Uterus (tissue), 3 donors: ENCODE measurements at regions not wholly inside any gene's neighbourhood (a gene's known extent, or its start where the extent isn't known, plus 50 kb on each side); places are given as distances from the start of the nearest gene placed in this dataset.

Experiments
- DNase-seq, 2 donors: peaks; one replicate each; pipeline ENCODE4 v3.0.0-alpha.2; 2019 to 2020
- H3K27ac ChIP-seq, 2 donors: fragments of 200-600 bp; sonication (generic); 1 replicate in 1 of 2; 2 replicates in 1 of 2; pipeline ENCODE4 v1.5.1; 2016 to 2018
- H3K27me3 ChIP-seq, 2 donors: fragments of 200-600 bp; sonication (generic); one replicate each; pipeline ENCODE4 v1.5.1; 2018 to 2019; ENCODE audit warnings: control low read depth in 1 of 2
- H3K36me3 ChIP-seq, 2 donors: fragments of 200-600 bp; sonication (generic); one replicate each; pipeline ENCODE4 v1.5.1; 2019; ENCODE audit warnings: control low read depth in 1 of 2
- H3K4me1 ChIP-seq, 2 donors: fragments of 200-600 bp; sonication (generic); one replicate each; pipeline ENCODE4 v1.5.1; 2018 to 2019; ENCODE audit warnings: control low read depth in 1 of 2
- H3K4me3 ChIP-seq, 2 donors: fragments of 200-600 bp; sonication (generic); 1 replicate in 1 of 2; 2 replicates in 1 of 2; pipeline ENCODE4 v1.5.1; 2018 to 2019; ENCODE audit warnings: mild to moderate bottlenecking in 1 of 2
- H3K9me3 ChIP-seq, 2 donors: fragments of 200-600 bp; sonication (generic); one replicate each; pipeline ENCODE4 v1.5.1; 2019; ENCODE audit warnings: control low read depth in 1 of 2
- CTCF ChIP-seq, 4 experiments: fragments of 200-600 bp in 2 of 4; fragments of 450-650 bp in 2 of 4; sonication (generic) in 2 of 4; IDR thresholded peaks; one replicate each; pipeline ENCODE4 v1.5.1; 2016 to 2019; ENCODE audit warnings: antibody characterized with exemption in 4 of 4, mild to moderate bottlenecking in 2 of 4, moderate library complexity in 1 of 4
- POLR2A ChIP-seq, 2 donors: fragments of 450-650 bp; IDR thresholded peaks; one replicate each; pipeline ENCODE4 v1.6.1; 2016; ENCODE audit warnings: antibody characterized with exemption in 2 of 2, mild to moderate bottlenecking in 1 of 2, moderate library complexity in 1 of 2
- intact Hi-C: fragments of 100-400 bp; cut with DNase I; formaldehyde crosslinking; loops from one replicate; pipeline ENCODE4 v1.15.1; 2023; ENCODE audit warnings: low total_unique reads
- donor health status: DM: yes; HTN: yes; CAD: no.

DNA sequence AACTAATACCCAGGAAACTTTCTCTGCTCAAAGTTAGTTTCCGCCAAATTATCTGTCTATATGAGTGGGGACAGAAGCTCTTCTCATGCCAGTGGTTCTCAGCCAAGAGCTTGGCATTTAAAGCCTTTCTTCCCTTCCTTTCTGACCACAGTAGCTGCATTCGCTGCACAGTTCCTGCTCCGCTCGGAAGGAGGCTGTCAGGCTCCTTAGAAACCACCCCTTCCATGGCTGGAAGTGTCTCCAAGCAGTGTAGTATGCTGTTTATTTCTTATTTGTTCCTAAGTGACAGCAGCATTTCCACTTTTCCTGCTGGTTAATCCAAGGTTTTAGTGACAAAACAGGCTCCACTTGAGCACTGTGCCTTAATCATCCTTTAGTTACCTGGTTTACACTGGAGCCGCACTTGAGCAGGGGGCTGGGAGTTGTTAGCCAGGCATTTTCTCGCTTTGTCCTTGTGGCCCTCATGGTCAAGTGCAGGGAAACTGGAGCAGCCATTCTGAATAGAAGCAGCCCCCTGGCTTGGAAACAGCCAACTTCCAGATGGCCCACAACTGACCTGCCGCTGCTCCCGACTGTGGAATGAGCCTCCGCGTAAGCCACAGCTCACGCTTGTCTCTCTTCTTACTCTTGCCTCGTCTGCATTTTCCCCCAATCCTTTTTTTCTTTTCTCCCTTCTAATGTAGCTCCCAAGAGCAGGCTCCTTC lies 739.4 kb upstream of the TENM3 start:
- H3K36me3 ChIP-seq: no peaks in the 10 kb centered on the region
- no peak overlapping the region for H3K27ac ChIP-seq
- intact Hi-C loops: no loop called here
- no peak overlapping the region for H3K4me3 ChIP-seq
- H3K27me3 ChIP-seq: no peaks in the 10 kb centered on the region
- no peaks in the 10 kb centered on the region for H3K4me1 ChIP-seq
- TF ChIP-seq POLR2A (IDR thresholded peaks at IDR 0.05): no peak
- no peak for TF ChIP-seq CTCF (IDR thresholded peaks at IDR 0.05)
- no peaks in the 10 kb centered on the region for H3K9me3 ChIP-seq
- no peak for DNase-seq

- no peaks in the 10 kb centered on the region for H3K27me3 ChIP-seq
- no peak overlapping the region for H3K4me3 ChIP-seq
- DNase-seq: no peak
- no peaks in the 10 kb centered on the region for H3K36me3 ChIP-seq
- TF ChIP-seq POLR2A (IDR thresholded peaks at IDR 0.05): no peak
- no peak for TF ChIP-seq CTCF (IDR thresholded peaks at IDR 0.05)
- intact Hi-C loops: no loop called here
- H3K9me3 ChIP-seq: no peaks in the 10 kb centered on the region
- H3K4me1 ChIP-seq: no peaks in the 10 kb centered on the region
- H3K27ac ChIP-seq: no peak overlapping the region
These were observed 738.3 kb upstream of the TENM3 start for GRCh38 chr4:181504924-181505323.

DNA sequence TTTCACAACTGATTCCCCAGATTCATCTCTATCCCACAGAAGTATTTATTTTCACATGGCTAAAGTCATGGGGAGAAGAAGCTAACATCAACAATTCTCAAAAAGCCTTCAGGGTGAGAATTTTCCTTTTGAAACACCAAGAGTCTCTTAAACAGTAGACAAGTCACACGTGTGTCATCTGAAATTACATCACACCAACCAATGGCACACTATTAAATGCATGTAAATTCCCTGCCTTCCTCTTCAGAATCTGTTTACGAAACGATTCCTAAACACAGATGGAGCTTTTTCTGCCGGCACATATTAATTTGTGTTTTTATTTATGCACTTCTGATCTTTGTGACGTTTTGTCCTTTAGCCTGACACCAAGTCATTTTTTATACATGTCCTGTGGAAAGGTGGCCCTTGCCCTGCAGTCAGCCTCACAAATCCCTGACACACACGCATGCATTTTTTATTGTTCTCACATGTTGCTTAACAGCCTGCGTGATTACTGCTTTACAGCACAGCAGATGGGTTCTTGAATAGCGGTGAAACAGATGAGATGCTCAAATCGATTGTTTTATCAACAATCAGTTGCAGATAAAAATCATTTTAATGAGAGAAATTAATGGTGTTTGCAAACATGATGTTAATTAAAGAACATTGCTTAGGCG lies 735.9 kb upstream of the TENM3 start:
- DNase-seq: no peak
- intact Hi-C loops: no loop called here
- Histone ChIP-seq H3K4me3 (no peak overlapping the region), H3K27ac (no peak overlapping the region), H3K27me3 (no peaks in the 10 kb centered on the region), H3K4me1 (no peaks in the 10 kb centered on the region), H3K9me3 (no peaks in the 10 kb centered on the region), H3K36me3 (no peaks in the 10 kb centered on the region)
- TF ChIP-seq CTCF (IDR thresholded peaks at IDR 0.05) (no peak), POLR2A (IDR thresholded peaks at IDR 0.05) (no peak)

GRCh38 chr4:181507938-181508337 lies 735.3 kb upstream of the TENM3 start:
- no peak for TF ChIP-seq POLR2A (IDR thresholded peaks at IDR 0.05)
- no peak for TF ChIP-seq CTCF (IDR thresholded peaks at IDR 0.05)
- no peak overlapping the region for H3K27ac ChIP-seq
- no peak for DNase-seq
- H3K9me3 ChIP-seq: no peaks in the 10 kb centered on the region
- H3K36me3 ChIP-seq: no peaks in the 10 kb centered on the region
- H3K4me1 ChIP-seq: no peaks in the 10 kb centered on the region
- no peak overlapping the region for H3K4me3 ChIP-seq
- no peaks in the 10 kb centered on the region for H3K27me3 ChIP-seq
- intact Hi-C loops: no loop called here

DNA sequence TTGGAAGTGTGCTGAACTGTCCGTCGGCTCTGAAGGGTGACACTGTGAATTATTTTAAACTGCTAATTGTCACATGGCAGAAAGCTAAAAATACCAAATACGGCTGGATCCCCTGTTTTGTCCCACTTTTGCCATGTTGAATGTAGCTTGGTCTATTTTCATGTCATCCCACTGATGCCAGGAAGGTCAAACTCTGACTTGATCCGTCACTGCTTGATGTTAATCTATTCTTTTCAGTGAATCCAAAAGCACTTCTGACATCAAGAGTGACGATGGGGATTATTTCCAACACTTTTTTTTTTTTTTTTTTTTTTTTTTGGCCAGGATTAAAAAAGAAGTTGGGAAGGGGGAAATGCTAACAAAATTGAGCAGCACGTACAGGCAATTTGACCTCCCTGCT lies 734.6 kb upstream of the TENM3 start:
- intact Hi-C loops: no loop called here
- no peak for DNase-seq
- H3K27me3 ChIP-seq: no peaks in the 10 kb centered on the region
- H3K4me3 ChIP-seq: no peak overlapping the region
- no peak overlapping the region for H3K27ac ChIP-seq
- H3K36me3 ChIP-seq: no peaks in the 10 kb centered on the region
- TF ChIP-seq CTCF (IDR thresholded peaks at IDR 0.05) (no peak), POLR2A (IDR thresholded peaks at IDR 0.05) (no peak)
- H3K4me1 ChIP-seq: no peaks in the 10 kb centered on the region
- no peaks in the 10 kb centered on the region for H3K9me3 ChIP-seq
